Activated CD4-positive, CD25-positive, alpha-beta regulatory T cell treated with anti-CD3 and anti-CD28 coated beads, Interleukin-2, amount 50 U/mL, for 16 hours (primary cell): ENCODE measurements at regions not wholly inside any gene's neighbourhood (a gene's known extent, or its start where the extent isn't known, plus 50 kb on each side); places are given as distances from the start of the nearest gene placed in this dataset.
"Not testable (repeated sequence)": the region's sequence is repeated elsewhere in the genome, so short reads cannot be mapped to it uniquely, and the experiment has no call there.

Source experiments
- DNase-seq: peaks from one replicate; pipeline ENCODE4 v3.0.0-alpha.2; 2020; ENCODE audit warnings: low read depth, low spot score

DNA sequence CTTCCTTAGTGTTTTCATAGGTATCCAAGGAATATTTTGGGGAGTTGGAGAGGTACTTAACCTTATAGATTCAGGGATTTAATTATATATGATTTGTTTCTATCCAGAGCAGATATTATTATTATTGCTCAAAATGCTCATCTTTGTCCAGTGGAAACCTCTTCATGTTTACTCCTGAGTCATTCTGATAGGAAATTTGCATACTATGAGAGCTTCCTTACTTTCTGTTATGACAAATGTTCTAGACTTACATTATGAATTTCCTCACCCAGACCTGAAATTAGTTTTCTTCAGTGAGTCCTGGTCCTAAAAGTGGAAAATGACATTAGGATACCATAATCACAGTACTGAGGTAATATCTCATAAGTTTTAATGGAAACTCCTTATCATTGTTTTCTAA lies 57.5 kb upstream of the PLPPR5 start:
- DNase-seq: no peak

GRCh38 chr1:99069146-99069545 lies 64.5 kb upstream of the PLPPR5 start:
- no peak for DNase-seq

DNA sequence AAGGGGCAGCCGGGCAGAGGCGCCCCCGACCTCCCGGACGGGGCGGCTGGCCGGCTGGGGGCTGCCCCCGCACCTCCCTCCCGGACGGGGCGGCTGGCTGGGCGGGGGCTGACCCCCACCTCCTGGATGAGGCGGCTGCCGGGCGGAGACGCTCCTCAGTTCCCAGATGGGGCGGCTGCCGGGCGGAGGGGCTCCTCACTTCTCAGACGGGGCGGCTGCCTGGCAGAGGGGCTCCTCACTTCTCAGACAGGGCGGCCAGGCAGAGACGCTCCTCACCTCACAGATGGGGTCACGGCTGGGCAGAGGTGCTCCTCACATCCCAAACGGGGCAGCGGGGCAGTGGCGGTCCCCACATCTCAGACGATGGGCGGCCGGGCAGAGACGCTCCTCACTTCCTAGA lies 73.9 kb upstream of the PLPPR5 start:
- not testable (repeated sequence) for DNase-seq

DNA sequence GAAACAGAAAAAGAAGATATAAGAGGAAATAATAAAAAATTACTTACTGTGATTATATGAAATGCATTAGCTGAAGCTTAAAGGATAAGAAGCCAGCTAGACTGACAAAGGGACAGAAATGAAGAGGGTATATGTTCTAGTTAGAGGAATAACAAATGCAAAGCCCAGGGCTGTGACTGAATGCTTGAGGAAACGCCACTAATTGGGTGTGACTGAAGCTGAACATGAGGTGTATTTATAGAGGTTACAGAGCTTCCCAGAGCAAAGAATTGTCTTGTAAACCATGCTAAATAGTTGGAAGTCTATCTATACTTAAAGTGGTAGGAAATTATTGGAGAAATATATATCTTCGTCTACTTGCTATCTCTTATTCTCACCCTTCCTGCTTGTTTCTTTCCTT lies 77.7 kb upstream of the PLPPR5 start:
- no peak for DNase-seq

DNA sequence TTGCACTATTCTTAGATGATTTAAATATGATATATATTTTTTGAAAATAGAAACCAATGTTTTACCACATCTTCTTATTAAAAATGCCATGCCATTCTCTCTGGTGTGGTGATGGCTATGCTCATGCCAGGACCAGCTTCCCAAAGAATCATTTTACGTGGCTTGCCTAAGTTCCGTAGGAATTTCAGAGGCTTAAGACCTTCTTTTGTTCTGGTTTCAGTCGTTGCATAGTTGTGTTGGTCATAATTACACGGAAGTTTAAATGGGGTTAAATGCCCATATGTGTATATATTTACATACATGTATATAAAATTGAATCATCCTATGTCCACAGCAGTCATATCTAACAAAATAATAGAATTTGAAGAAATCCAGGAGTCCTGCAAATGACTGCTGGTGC lies 78.7 kb upstream of the PLPPR5 start:
- DNase-seq: no peak

GRCh38 chr1:99084562-99084961 lies 79.9 kb upstream of the PLPPR5 start:
- DNase-seq: no peak

DNA sequence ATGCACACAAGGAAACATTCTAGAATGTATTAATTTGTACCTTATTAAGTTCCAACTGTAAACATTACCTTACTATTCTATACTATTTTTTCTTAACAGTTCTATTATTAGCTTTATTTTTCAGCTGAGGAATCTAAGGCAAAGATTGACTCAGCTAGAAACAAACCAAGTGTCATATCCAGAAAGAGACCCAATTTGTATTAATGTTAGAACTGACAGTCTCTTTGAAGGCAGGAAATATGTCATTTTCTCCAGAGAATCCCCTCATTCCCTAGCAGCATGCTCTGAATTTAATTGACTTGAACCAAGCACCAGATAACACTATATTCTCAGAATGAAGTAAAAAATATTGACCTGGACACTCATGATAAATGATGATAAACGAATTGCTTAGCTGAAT lies 81.4 kb upstream of the PLPPR5 start:
- no peak for DNase-seq

DNA sequence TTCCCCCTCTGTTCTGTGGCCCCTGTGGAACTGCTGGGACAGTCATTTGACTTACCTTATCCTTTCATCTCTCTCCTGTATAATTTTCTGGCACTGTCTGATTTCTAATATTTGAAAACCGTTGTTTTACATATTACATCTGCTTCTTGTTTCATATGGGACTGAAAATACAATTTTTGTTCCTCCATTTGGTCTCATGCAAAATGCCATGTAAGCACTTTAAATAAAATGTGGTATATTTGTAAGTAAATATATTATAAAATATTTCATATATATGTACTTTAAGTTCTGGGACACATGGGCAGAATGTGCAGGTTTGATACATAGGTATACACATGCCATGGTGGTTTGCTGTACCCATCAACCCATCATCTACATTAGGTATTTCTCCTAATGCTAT lies 93.9 kb upstream of the PLPPR5 start:
- no peak for DNase-seq

- DNase-seq: no peak
Measured at GRCh38 chr1:99106274-99106673, 101.6 kb upstream of the PLPPR5 start.

DNA sequence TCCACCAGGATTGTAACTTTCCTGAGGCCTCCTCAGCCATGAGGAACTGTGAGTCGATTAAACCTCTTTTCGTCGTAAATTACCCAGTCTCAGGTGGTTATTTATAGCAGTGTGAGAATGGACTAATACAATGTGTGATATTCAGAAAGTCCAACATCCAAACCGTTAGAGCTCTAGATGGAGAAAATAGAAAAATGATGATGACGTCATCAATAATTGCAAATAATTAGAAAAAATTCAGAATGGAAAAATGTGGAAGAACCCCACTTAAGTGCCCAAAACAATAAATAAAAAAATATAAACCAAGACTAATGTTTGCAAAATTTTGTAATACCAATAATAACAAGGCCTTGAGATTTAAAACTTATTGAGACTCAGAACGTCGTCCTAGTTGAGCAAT lies 103.0 kb upstream of the PLPPR5 start:
- DNase-seq: no peak

- DNase-seq: no peak
Measured at GRCh38 chr1:99110140-99111041, 105.7 kb upstream of the PLPPR5 start.

DNA sequence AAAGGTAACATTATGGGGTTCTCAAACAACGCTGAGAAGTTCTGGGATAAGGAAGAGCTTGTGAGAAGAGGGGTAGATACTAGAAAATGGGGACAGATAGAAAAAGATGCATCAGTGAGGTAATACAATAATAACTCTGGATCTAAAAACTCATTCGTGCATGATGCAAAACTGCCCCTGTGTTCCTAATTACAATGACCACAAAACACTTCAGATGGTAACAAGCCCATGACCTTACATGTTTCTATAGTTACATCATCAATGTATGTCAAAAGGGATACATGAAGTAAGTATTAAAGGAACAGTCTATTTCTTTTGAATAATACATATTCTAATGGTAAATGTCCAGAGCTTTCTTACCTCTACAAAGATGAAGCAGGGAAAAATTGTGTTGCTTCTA lies 110.6 kb upstream of the PLPPR5 start:
- no peak for DNase-seq

GRCh38 chr1:99119188-99119587 lies 114.5 kb upstream of the PLPPR5 start:
- DNase-seq: no peak

DNA sequence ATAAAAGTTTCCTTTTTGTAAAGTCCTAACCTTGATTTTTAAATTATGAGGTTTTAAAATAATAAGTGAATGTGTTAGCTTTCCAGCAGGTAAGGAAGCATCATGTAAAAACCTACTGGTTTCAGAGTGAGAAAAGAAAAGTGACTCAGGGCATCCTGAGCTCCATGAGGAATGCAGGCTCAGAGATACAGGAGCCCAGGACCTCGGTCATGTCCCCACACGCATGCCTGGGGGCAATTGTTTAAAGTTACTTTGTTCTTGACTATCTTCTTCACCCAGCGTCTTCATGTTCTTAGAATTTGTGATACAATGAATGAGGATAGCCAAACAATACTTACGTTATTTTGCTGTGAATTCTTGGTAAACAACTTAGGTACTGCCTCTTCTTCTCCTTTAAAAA lies 117.4 kb upstream of the PLPPR5 start:
- DNase-seq: no peak

DNA sequence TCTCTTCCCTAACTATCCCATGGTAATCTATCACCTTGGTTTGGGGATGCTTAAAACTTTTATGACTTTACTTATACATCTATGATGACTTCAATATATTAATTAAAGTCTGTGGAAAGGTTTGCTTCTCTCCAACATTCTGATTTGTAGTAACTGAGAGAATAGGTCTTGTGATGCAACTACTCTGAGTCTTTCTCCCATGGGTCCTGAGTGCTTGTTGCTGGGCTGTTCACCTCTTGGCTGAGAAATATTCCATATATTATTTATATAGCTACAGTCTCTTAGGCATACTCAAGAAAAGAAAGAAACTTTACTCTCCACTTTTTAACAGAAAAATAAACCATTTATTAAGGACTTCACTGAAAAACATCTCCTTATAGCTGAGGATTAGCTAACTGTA lies 119.3 kb upstream of the PLPPR5 start:
- DNase-seq: no peak

- no peak for DNase-seq
Measured at GRCh38 chr1:99131546-99131945, 126.9 kb upstream of the PLPPR5 start.

DNA sequence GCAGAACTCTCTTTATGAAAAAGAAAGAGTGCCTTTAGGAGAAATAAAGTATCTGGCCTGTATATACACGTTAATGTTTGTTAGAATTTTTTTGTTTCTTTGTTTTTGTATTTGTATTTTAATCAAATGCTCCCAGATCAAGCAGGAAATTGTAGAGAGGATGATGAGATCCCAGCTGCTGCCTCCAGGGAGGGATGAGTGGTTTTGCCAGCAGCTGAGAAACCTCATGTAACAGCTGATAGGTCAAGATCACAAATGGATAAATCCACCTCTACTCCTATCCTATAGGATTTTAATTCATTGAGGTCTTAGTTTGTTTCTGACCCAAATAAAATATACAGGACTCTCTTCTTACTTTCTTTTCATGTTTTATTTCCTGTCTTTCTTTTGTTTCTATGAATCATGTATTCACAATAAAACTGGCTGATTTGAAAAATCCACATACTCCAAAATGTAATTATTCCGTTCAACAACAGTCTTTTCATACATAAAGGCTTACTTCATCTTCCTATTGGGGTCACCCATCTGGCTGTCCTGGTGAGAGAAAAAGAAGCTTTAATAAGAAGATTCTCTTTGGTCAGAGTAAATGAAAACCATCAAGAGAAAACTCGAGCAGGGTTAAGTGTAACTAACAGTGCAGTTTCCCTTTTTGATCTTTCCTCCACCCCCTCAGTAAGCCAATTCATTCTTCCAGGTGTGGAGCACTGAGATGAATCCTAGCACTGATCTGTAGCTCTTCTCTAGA lies 129.3 kb upstream of the PLPPR5 start:
- no peak for DNase-seq

- no peak for DNase-seq
Measured at GRCh38 chr1:99137554-99138206, 126.6 kb upstream of the PLPPR4 start.

GRCh38 chr1:99139876-99140275 lies 124.4 kb upstream of the PLPPR4 start:
- no peak for DNase-seq

DNA sequence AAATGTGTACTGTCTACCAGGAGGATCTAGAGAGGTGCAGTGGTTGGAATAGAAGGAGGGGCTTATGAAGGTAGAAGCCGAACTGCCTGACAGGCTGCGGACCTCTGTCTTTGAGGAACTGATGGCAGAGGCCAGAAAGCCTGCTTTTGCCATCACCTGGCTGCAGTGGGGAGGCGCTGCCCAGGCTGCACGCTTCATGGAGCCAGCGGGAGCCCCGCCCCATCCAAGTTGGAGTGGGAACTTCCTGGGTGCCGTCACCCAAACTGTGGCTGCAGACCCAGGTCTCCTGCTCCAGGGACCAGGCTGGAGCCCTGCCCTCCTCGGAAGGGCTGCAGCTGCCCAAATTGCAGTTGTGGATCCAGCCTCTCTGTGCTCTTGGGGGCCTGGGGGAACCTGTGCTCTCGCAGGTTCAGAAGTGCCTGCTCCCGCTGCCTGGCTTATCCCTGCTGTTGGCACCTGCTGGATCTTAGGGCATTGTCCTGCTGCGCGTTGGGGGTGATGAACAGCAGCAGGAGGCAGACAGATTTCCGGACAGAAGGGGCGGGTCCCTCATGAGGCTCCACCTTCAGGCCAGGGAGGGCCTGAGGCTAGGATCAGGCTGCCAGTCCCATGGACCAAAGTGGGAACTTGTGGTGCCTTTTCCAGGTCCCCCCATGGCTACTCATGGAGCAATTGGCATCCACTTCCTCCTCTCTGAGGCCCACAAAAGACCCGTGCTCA lies 118.0 kb upstream of the PLPPR4 start:
- DNase-seq: no peak

GRCh38 chr1:99149952-99150351 lies 114.3 kb upstream of the PLPPR4 start:
- DNase-seq: no peak

- no peak for DNase-seq
Measured at GRCh38 chr1:99152132-99152531, 112.2 kb upstream of the PLPPR4 start.
